Skin of body (tissue), 1 donor: ENCODE measurements at regions not wholly inside any gene's neighbourhood (a gene's known extent, or its start where the extent isn't known, plus 50 kb on each side); places are given as distances from the start of the nearest gene placed in this dataset.

ENCODE experiments used
- DNase-seq: peaks from one replicate; lab custom pipeline; 2025; lab: John Stamatoyannopoulos, UW

DNA sequence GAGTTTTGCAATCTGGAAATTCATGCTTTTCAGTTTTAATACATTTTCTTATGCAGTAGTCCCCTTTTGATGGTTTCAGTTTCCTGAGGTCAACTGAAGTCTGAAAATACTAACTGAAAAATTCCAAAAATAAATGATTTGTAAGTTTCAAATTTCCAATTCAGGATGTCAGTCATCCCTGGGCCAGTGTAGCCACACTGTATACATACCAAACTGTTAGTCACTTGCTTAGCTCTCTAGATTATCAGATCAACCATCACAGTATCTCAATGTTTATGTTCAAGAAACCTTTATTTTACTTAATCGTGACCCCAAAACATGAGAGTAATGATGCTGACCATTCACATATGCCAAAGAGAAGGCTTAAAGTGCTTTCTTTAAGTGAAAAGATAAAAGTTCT, 715.5 kb downstream of the GBE1 start:
- DNase-seq = no peak

DNA sequence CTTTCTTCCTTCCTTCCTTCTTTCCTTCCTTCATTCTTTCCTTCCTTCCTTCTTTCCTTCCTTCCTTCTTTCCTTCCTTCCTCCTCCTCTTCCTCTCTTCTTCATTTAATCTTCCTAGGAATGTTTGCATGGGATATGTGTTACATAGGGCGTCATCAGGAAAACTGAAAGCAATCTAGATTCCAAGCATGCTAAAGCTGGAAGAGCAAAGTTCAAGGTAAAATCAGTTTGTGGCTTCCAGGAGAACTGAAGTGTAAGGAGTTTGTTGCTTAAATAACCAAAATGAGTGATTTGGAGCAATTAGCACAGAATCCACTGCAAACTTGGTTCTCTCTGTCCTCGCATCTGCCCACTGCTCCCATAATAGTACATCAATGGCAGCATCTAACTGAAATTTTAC, 716.2 kb downstream of the GBE1 start:
- no peak for DNase-seq

DNA sequence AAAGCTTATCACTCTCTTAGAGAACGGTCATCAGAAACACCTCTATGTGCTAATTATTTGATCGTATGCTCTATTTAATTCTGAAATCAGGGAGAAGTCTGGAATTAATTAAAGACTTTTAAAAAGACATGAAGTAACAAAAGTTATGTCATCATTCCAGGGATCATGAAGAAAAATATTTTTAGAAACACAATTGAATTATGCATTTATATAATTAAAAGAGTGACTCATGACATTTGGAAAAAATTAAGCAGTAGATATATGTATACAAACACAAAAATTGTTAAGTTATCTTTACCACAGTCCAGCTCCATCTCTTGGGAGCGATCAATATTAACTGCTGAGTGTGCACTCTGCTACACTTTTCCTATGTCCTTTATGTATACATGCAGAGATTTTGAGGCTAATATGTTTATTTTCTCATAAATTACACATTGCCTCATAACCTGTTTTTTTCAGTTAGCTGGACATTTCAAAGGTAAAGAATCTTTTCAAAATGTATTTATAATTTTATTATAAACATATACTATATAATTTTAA, 717.7 kb downstream of the GBE1 start:
- peak; percentile 35 for DNase-seq

DNA sequence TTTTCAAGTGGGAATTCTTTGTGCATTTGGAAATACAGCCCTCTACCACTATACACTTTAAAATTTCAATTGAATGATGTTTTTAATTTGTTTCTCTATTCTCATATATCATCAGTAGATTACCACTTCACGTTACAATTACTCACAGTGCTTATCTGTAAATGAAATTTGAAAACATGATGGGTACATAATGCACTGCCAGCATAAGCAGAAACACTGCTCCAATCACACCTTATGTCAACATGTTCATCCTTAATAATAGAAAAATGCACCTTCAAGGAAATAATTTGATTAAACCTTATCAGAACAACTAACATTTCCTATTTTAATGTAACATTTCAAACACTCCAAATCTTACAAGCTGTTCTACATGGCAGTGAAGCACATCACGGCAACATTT, 718.4 kb downstream of the GBE1 start:
- DNase-seq = no peak

DNA sequence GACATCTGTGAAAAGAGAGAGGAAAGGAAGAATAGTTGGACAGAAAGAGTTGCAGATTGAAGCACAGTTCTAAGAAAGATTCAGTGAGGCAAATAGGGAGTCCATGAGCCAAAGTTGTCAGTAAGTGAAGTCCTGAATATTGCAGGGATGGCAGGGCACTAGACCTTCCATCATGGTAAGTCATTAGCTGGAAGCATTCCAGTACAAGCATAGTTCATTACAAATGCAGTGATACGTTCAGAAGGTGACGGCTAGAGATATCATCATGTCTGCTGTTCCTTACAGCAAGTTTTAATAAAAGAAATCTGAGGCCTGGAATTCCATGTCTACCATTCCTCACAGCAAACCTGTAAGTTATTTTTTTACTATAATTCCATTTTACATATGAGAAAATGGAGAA, 720.1 kb downstream of the GBE1 start:
- DNase-seq = no peak

DNA sequence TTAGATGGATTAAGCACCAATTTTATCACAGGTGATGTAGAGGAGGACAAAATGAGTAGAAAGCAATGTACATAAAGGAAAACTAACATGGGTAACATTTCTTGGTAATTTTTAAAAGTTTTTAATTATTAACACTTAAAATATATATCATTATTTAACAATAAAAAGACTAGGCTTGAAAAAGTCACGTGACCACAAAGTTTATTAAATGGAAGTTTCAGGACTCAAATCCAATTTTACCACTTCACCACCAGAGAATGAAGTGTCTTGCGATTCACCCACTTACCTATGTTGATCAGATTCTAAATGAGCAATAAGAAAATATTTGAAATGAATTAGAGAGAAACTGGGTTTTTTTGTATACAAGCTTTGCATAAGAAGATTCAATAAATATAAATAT, 721.3 kb downstream of the GBE1 start:
- DNase-seq = no peak

DNA sequence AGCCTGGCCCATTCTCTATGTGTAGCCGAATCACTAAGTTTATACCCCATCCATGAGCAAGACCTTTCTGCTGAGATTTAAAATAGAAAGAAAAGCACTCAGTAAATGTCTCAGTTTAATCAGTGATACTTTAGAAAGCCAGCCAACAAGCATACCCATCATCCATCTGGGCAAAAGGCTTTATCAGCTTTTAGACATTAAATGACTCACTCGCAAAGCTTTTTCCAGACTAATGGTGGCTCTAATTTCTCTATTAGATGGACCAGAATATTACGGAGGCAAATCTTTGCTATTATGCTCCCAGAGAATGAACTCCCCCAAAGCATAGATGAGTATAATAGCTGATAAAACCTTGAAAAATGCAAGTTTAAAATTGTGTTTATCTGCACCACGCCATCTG, 727.8 kb downstream of the GBE1 start:
- DNase-seq = no peak

DNA sequence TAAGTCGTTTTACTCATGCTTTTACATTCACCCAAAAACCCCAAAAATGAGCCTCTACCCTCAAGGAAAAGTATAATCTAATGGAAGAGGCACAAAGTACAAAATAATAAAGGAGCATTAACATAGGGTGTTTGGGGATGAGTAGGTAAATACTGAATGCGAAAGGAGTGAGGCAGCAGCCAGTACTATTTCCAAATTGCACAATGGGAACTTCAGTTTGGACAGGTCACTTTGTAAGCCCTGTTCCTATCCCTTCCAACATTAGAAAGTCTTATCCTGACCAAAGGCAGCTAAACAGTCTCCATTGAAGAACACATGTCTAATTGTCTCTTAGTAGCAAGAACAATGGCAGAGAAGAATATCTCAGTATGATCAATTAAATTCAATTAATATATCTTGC, 728.3 kb downstream of the GBE1 start:
- no peak for DNase-seq

DNA sequence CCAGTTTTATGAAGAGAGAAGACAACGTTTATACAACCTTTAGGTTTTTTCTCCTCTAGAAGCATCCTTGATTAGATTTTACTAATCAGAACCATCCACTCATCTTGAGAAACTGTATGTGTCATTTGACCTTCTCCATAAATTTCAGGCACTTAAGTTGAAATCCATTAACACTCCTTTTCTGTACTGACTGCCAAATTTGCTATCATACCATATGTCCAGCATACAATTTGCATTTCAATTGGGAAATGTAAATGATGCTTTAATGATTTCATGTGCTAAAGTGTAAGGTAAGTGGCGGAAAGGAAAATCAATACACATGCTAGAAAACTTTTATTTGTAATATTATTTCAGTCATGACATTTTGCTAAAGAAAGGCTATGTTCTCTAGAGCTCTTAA, 731.6 kb downstream of the GBE1 start:
- no peak for DNase-seq

DNA sequence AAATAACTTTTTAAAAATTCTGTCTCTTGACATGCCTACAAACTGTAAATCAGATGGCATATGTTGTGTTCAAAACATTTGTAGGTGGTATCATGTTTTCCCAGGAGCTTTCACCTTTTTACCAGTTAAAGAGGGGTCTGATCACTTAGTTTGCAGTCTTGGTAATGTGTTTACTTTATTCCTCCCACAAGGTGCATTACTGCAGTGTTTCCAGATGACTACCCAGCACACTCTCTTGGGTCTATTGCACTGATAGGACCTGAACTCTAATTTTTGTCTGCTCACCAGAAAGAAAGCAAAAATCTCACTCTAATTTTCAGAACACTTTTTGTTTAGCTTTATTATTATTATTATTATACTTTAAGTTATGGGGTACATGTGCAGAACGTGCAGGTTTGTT, 734.1 kb downstream of the GBE1 start:
- DNase-seq = no peak

DNA sequence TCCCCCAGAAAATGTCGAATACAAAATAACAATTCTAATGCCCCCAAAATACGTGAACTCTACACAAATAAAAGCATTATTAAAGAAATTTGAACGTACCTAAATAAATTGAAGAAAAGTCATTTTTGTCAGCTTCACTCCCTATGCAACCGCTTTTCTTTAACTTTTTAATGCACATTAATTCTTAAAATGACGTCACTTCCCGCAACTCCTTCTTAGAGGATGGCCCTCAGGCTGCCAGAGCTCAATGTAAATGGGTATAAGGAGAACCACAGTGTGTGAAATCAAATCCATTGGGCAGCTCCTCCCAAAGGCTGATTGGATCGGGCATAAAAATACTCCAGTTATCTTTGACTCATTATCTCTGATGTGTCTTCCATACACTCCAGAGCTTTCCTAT, 736.9 kb downstream of the GBE1 start:
- no peak for DNase-seq

DNA sequence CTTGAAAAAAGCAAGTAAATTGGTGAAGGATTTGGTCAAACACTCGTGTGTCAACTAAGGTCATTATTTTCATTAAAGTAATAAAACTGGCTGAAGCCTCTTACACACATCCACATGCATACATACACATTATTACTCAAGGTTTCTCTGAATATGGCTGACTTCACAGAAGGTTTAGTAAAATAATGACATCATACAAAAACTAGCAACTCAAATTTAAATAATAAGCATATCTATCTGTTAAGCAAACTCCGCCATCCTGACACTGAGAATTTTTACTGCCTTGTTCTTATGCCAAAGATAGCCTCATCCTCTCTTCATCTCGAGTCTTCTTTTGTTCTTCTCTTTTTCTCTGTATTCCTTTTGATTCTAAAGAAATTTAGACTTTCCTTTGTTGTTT, 739.1 kb downstream of the GBE1 start:
- no peak for DNase-seq

DNA sequence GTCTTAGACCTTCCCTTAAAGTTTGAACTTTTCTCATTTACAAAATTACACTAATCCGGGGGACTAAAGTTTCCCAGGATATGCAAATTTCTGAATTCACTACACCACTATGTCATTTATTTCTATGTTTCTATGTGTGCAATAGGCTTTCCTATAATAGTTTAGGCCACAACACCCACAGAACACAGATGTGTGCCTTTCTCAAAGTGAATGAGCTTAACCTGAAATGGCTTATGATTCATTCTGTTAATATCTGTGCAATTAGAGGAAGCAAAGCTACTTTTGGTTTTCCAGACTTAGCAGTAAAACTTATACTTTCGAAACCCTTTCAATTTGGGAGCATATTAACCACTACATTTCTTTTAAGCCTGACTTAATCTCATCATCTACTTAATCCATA, 748.1 kb downstream of the GBE1 start:
- DNase-seq = no peak

DNA sequence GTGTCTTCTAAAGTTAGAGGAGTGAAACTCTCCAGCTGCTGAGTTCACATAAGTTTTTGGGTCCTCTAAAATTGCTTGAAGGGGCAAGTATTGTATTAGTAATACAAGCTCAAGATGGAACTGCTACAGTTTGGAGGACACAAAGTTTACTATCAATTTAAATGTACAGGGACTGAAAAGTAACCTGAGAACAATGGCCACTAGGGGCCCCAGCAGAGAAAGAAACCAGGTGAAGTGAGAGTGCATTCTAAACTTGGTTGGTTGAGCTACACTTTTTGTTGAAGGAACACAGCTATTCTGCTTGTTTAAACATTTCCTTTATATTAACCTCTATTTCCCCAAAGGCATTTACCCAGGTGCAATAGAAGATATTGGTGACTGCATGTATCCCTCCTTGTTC, 755.5 kb downstream of the GBE1 start:
- DNase-seq = no peak

DNA sequence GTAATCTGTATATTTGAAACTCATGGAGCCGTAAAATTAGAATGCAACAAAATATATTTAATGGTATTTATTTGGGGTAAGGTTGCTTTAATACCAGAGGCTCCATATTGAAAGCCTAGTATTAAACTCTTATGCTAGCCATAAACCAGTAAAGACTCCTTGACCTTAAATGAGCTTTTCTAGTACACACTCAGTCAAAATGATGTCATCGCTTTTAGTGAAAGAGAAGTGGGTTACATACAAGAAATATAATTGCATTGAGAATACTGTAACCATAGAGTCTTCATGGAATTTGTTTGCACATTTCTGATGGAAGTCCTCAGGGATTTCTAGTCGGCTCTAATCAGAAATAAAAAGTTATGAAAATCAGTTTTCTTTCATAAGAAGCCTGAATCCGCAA, 757.6 kb downstream of the GBE1 start:
- DNase-seq = no peak

DNA sequence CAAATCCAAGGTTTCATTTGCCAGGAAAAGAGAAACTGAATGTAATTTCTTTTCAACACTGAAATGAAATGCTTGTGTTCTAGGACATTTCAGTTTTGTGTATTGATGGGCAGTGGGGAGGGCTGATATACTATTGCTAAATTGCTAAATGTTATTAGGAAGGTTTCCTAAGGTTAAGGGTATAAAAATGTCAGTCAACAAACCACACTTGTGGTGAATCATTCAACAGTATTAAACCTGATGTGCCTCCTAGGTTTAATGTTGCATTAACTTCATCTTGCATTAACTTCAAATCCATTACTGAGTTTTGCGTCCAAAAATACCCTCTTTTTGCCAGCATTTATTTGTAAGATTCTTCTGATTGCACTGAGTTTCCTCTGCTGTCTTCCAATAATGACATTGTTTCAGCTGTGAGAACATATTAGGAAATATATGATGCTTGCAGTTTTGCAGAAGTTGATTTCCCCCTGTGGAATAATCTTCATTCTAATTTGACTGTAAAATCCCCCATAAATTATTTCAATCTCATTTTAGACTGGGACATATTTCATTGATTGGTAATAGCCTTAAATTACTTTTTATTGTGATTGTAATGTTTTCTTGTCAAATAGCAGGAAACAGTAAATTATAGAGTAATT, 758.3 kb downstream of the GBE1 start:
- peak; percentile 1 for DNase-seq

DNA sequence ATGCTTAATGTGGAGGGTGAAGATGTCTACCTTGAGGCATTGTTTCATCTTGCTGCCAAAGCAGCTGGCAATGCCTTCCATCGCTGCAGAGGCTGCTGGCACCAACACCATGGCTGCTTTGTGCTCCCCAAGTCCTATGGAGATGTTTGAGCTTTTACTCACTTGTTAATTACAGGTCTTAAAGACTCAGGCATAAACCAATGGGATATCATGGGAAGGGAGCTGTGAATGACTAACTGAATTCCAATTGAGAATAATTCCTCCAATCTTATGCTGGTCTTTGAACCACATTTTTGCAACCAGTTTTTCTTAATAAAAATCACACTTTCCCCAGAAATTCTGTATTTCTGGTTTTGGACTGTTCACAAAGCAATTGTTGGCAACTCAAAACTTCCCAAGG, 762.0 kb downstream of the GBE1 start:
- peak; percentile 8 for DNase-seq

DNA sequence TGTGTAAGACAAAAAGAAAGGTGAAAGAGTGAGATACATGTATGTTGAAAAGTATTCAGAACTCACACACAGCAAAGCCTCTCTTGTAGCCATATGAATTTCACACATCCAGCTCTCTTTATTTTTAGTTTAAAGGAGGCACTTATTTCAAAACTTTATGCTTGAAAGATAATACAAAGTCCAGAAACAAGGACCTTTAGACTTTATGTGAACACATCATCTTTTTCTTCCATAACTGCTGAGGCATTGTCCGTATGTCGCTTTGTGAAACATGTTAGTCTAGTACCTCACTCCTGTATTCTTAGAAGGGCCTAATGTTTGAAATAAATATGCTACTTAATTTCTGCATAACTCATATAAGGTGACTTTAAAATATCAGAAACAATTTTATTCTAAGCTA, 763.4 kb downstream of the GBE1 start:
- no peak for DNase-seq

DNA sequence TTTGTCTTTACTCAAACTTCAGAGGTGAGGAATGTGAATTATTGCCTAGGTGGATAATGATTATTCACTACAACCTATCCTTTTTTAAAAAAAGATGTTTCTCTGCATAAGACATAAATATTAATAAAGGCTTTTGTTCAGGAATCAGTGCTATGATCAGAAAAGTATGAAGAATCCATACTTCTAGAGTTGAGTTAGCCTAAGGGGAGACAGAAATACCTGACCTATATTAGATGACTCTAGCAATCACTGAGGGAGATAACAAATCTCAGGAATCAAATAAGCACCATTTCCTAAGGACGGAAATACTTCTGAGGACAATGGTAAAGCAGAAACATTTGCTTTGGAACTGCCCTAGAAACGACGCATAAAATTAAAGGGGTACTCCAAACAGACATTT, 763.8 kb downstream of the GBE1 start:
- no peak for DNase-seq

DNA sequence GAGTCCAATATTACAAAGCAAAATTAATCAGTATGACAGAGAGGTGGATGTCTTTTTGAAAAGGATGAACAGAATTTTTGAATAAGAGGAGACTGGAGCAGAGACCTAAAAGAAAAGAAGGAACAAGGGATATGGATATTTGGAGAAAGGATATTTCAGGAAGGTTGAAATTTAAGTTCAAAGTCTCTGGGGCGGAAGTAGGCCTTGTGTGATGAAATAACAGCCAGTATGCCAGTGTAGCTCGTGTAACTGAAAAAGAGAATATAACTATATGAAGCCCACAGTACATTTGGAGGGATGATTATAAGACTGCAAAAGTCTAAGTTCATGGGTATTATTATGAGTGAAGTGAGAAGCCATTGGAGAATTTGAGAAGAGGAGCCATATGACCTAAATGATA, 766.7 kb downstream of the GBE1 start:
- no peak for DNase-seq

DNA sequence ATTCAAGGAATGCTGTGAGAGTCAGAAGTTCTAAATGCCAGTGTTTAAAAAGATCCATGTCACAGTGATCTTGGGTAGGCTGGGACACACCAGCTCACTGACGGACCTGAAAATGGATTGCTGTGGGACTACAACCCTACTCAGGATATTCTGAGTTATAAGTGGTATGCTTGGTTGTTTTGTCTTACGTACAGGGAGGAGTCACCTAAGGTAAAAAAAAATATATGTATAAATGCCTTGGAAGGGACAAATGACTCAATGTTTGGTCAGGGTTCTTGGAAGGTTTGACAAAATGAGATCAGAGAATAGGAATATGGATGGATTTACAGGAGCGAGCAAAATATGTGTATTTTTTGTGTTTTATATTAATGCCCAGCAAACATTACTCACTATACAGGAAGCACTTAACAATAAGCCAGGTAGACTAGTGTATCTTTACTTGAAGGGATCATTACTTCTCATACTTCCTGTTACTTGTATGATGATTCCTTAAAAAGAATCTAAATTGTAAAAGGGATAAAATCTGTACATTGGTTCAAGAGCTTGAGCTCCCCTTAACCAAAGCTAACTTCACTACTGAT, 767.3 kb downstream of the GBE1 start:
- no peak for DNase-seq

DNA sequence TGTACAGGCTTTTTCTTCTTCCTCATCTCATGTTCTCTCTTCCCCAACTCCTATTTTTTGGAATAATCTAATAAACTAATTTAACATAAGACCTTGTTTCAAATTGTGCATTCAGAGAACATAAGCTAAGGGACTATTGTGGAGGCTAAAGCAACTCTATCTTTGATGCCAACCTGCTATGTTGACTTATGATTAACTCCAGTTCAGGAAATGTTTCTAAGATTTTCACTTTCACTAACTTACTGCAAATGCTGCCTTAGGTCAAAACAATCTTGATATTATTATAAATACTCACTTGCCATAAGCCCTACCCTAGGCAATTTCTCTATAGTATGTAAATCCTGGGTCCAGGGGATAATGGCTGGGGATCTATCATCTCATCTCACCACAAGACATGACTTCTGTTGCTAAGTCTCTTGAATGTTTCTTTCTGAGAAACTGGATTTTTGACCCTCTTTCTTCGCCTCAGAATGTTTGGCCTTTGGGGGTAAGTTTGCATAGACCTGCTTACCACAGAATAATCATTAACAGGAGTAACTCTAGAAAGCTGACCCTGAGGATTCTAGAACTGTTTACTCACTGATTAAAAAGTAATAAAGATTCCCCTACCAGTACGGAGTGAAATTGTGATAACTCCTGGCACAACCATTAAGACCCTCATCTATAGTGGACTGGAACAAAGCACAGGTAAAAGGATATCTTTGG, 768.1 kb downstream of the GBE1 start:
- DNase-seq = no peak

DNA sequence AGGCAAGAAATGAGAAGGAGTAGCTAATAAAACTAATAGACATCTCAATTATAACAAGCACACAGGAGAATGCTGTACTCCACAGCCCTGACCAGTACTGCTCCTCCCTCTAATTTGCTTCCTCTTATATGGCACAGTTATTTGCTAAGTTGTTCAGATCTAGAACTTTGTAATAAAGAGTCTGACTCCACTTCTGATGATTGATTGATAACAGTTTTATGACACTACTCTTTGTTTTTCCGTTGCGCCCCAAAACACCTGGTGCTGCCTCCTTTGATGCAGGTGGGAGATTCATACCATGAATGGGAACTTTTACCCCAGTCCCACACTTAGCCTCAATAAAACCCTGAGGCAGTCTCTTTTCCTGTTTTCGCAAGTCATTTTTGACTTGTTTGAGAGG, 777.7 kb downstream of the GBE1 start:
- DNase-seq = no peak
